GM19035 (cell line): ENCODE measurements at regions not wholly inside any gene's neighbourhood (a gene's known extent, or its start where the extent isn't known, plus 50 kb on each side); places are given as distances from the start of the nearest gene placed in this dataset.
"Not testable (repeated sequence)": the region's sequence is repeated elsewhere in the genome, so short reads cannot be mapped to it uniquely, and the experiment has no call there.

Experiments
- ATAC-seq: cut with Tn5 transposase; IDR thresholded peaks from one replicate; pipeline ENCODE4 v1.9.1; 2021; ENCODE audit not compliant: unreplicated experiment

GRCh38 chr5:8693341-8693844, 824.4 kb downstream of the MTRR start:
- no peak for ATAC-seq

DNA sequence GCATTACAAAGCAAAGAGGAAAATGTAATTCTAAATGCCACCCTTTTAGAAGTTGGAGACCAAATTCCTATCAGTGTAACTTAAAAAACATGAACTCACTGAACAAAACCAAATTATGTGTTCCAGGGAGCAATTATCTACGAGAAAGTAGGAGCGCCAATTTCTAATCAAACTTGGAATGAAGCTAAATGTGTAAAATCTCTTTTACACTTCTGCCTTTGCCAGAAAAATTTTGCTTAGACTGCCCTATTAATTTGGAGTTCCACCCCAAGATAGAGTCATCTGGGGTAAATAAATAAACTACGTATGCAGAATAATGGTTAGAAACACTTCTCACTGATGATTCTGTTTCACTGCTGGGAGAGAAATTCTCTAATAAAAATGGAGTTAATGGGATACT, 825.6 kb downstream of the MTRR start:
- ATAC-seq, result no peak

DNA sequence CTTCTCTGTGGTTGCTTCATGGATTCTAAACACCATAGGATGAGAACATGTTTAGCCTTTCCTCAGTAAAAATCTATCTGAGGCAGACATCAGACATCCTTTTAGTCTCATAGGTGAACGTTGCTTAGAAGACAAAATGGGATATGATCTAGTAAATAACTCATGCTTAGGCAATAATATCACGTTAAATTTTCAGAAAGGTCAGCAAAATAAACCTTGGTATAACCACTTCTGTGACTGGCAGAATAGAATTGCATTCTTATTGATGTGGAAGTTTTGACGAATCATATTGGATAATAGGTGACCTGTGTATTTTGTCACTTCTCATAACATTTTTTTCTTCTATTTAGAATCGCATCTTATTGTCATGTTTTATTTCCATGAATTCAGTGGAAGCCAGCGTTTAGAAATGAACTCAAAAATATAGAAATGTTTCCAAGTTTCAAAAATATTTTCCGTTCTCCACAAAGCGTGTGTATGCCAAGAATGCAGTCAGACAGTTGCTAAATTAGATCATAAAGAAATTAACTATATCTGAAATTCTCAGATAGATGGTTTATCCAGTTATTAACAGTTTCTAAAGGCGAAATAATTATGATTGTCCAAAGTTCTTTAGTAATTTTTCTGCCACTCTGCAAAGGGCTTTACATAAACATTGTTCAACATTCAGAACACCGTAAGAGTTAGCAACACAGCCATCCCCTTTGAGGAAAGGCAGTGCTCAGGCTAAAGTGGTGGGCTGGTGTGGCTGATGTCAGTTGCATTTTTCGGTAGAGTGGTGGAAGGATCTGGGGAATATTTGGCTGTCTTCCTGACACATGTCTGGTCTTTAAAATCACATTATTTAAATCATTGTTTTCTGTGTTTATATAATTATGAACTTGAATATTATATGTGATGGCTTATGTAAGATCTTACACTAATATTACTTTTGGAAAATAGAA, 827.2 kb downstream of the MTRR start:
- ATAC-seq, result no peak

DNA sequence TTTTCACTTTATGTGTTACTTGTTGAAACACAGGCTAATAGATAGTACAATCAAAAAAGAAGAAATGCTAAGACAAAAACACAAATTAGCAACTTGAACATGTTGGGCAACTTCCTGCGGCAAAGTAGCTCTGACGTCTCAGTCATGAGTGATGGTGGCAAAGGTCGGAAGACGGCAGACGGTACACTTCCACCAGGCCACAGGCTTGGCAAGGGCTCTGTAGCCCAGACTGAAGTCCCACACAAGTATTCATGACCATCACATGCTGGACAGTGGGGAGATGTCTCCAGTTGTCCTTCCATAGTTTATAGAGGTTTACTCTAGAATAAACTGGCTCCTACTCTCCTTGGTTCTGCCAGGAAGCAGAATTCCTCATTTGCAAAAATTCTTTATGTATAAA, 831.3 kb downstream of the MTRR start:
- ATAC-seq, result no peak

GRCh38 chr5:8700671-8701070, 831.7 kb downstream of the MTRR start:
- ATAC-seq, result no peak

DNA sequence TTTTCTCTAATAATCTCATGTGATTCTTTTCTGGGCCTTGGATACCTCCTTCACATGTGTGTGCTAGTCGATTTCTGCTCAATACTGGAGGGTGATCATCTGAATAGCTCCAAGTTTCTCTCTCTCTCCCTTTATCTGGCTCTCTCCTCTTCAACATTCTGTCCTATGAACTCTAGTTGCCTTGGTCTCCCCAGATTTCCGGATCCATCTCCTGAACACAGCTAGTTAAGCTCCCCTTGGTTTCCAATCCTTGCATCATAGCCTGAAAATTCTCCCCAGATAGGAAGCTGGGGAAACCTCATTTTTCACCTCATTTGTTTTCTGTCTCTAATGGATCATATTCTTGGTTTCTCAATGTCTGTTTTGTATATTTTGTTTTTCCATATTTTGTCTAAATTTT, 832.3 kb downstream of the MTRR start:
- no peak for ATAC-seq

DNA sequence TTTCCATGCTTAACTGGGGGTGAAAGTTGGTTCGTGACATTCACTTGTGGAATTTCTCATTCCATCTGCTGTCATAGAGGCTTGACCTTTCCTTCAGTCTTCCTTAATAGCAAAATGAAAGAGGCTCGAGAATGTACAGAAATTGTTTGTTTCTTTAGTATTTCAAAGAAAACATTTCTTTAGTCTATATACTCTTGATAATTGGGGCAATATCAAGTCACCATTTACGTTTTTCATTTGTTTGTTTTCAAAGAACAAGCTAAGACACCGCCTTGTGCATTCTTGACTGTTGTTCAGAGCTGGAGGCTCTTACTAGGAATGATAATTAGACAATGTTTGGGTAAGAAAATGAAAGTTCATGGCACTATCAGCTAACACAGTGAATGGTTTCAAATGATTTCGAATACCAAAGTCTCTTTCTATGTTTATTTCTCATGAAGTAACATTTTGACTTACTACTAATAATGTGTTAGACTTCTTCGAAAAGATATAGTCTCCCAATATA, 835.4 kb downstream of the SEMA5A start:
- ATAC-seq, result no peak

GRCh38 chr5:8714198-8714597, 831.7 kb downstream of the SEMA5A start:
- ATAC-seq, result no peak

DNA sequence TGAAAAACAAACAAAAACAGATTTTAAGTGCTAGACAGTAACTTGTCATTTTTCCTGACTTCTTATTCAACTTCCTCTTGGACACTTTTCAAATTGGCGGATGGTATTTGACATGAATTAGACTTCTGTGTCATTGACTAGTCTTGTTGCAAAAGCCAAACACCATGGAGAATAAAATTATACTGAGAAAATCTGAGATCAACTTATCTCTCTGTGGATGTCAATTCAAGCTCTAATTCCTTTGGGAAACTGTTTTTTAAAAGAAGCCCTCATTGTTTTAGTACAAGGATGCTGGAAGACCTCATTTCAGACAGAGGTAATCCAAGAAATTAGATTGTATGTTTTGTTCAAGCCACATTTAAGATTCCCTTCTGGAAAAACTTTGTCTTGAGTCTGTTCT, 831.0 kb downstream of the SEMA5A start:
- ATAC-seq, result no peak

DNA sequence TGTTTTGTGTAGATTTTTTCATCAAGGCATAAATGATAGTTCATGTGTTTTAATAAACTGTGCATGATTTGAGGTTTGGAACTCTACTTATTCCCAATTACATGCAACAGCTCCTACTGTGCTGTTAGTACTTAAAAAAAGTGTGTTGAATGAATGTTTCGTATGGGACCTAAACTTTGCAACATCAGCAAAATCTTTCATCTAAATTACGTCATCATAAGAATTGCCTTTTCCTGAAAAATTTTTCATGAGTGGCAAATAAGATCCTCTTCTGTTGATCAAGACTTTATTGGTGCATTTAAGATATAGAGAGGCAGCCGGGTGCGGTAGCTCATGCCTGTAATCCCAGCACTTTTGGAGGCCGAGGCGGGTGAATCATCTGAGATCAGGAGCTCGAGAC, 826.1 kb downstream of the SEMA5A start:
- ATAC-seq, result no peak

- no peak for ATAC-seq
Observed at GRCh38 chr5:8720506-8720905, 825.4 kb downstream of the SEMA5A start.

DNA sequence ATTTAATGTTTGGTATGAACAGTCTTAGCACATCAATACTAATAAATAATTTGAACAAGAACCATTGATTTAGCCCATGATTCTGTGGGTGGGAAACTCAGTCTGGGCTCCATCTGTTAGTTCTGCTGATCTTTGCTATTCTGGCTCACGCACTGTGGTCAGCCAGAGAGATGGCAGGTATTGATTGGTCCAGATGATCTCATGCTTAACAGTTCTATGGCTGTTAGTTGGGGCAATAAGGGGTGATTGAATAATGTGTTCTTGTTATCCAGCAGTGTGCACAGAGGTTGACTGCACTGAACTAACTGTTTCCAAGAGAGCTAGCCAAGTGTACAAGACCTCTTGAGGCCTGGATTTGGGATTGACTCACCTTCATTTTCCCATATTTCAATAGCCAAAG, 824.3 kb downstream of the SEMA5A start:
- ATAC-seq, result no peak

GRCh38 chr5:8726383-8727036, 819.4 kb downstream of the SEMA5A start:
- ATAC-seq, result no peak

- no peak for ATAC-seq
Observed at GRCh38 chr5:8727396-8727795, 818.5 kb downstream of the SEMA5A start.

DNA sequence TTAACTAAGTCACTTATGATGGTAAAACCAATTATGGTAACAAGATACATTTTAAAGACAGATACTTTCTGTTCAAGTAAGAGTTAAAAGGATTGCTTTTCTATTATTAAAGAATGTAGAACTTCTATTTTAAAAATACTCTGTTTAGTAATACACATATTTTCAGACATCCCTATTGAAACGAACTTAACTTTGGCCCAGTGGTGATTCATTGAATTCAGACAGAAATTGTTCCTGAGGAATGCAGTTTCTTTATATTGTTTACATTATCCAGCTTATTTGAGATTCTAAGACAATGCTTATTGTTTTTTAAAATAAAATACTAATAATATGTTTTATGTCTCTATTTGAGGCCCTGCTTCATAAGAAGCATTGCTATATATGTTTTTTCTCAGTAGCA, 816.4 kb downstream of the SEMA5A start:
- no peak for ATAC-seq

DNA sequence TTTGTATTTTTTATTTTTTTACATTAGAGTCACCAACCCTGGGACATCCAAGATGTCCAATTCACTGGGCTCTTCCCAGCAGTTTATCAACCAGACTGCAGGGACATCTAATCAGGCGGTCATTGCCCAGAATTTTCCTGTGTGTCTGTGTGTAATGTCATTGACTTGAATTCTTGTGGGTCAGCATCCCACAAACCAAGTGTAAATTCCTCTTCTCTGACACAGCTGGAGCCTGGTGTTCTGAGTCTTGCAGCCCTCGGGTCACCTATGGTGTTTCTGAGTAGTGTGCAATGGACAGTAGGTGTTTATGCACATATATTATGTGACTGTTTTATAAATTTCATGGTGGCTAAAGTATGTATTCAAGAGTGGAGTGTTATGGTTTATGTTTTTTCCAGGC, 815.7 kb downstream of the SEMA5A start:
- no peak for ATAC-seq

DNA sequence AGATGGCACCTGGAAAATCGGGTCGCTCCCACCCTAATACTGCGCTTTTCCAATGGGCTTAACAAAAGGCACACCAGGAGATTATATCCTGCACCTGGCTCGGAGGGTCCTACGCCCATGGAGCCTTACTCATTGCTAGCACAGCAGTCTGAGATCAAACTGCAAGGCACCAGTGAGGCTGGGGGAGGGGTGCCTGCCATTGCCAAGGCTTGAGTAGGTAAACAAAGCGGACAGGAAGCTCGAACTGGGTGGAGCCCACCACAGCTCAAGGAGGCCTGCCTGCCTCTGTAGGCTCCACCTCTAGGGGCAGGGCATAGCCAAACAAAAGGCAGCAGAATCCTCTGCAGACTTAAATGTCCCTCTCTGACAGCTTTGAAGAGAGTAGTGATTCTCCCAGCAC, 814.8 kb downstream of the SEMA5A start:
- ATAC-seq, result not testable (repeated sequence)

DNA sequence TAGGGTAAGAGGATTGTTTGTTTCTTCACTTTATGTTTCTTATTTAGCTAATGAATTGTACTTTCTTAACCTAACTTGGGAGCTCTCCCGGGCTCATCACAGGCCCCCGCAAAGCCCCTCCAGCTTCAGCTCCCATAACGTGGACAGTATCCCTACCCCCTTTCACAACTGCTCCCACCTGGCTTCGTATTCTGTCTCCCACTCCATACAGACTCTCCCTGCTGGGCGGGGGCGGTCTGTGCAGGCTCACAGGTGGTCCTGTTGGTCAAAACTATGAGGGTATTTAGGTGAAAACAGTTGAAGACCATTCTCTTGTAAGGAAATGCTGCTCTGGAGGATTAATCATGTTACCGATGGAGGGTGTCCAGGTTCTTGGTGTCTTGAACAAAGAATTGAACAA, 805.3 kb downstream of the SEMA5A start:
- no peak for ATAC-seq

GRCh38 chr5:8749556-8749955, 796.3 kb downstream of the SEMA5A start:
- no peak for ATAC-seq

- ATAC-seq, result no peak
Observed at GRCh38 chr5:8750100-8750499, 795.8 kb downstream of the SEMA5A start.

GRCh38 chr5:8751971-8752370, 793.9 kb downstream of the SEMA5A start:
- ATAC-seq, result no peak

DNA sequence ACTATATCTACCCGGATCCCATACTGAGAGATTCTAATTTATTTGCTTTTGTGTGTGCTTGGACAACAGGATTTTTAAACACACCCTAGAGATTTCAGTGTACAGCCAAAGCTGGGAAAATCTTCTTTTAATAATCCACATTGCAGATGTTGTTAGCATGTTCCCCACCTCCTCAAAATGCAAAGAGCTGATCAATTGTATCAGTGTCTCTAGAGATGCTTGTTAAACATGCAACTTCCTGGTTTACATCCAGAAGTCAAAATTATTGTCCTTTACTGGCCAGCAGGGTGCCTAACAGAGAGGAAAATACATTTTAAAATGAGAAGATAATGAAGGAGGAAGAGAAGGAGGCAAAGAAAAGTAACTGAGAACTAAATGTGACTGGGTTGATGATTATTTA, 793.3 kb downstream of the SEMA5A start:
- no peak for ATAC-seq
